IMR-90 (cell line): ENCODE measurements at regions not wholly inside any gene's neighbourhood (a gene's known extent, or its start where the extent isn't known, plus 50 kb on each side); places are given as distances from the start of the nearest gene placed in this dataset.

Experiments used
- ATAC-seq: fragments of 200-7000 bp; cut with Tn5 transposase; 2 replicates; pipeline ENCODE4 v1.9.1; 2020; ENCODE audit warnings: low read depth, mild to moderate bottlenecking, moderate library complexity
- BruUV-seq: library from RNA; stranded (reverse); fragments of 400-500 nt; replicated peaks from 2 replicates; lab custom pipeline; 2021; lab: Mats Ljungman, UMichigan
- CTCF ChIA-PET: fragments of 300-600 bp; formaldehyde crosslinking; extraction: SDS; loops from one replicate; lab custom pipeline; 2021; ENCODE audit warnings: antibody characterized with exemption; lab: Yijun Ruan, JAX
- POLR2A ChIA-PET: fragments of 300-600 bp; sonication (Branson Sonifier 250); formaldehyde crosslinking; loops from one replicate; lab custom pipeline; 2022; ENCODE audit warnings: antibody characterized with exemption; ENCODE audit not compliant: unreplicated experiment; lab: Charles Lee
- DNase-seq: peaks from one replicate; pipeline ENCODE4 v3.0.0; 2013
- H2AFZ ChIP-seq: replicated peaks from 2 replicates; pipeline ENCODE3; 2013; ENCODE audit warnings: low read length, mild to moderate bottlenecking; ENCODE audit not compliant: poor library complexity
- H2AK5ac ChIP-seq: 2 replicates; pipeline ENCODE4 v1.6.1; 2013; ENCODE audit warnings: low read depth, low read length, inconsistent platforms
- H2AK9ac ChIP-seq: replicated peaks from 2 replicates; pipeline ENCODE3; 2013; ENCODE audit warnings: mild to moderate bottlenecking, low read depth, low read length, moderate library complexity; ENCODE audit not compliant: poor library complexity
- H2BK120ac ChIP-seq: 2 replicates; pipeline ENCODE4 v1.6.1; 2013; ENCODE audit warnings: low read depth, low read length, inconsistent platforms
- H2BK15ac ChIP-seq: 3 replicates; pipeline ENCODE4 v1.6.1; 2013; ENCODE audit warnings: low read depth, low read length, inconsistent platforms
- H2BK20ac ChIP-seq: 2 replicates; pipeline ENCODE4 v1.6.1; 2013; ENCODE audit warnings: low read depth, mild to moderate bottlenecking, inconsistent platforms, low read length, moderate library complexity
- H2BK5ac ChIP-seq: 2 replicates; pipeline ENCODE4 v1.6.1; 2013; ENCODE audit warnings: mild to moderate bottlenecking, low read depth, low read length, inconsistent platforms; ENCODE audit not compliant: poor library complexity, severe bottlenecking
- H3K14ac ChIP-seq: replicated peaks from 2 replicates; pipeline ENCODE4 v1.6.1; 2013; ENCODE audit warnings: low read depth, low read length, inconsistent platforms
- H3K18ac ChIP-seq: 2 replicates; pipeline ENCODE4 v1.6.1; 2013; ENCODE audit warnings: low read depth, low read length, control low read depth
- H3K23ac ChIP-seq: 2 replicates; pipeline ENCODE4 v1.6.1; 2013; ENCODE audit warnings: low read depth, low read length, inconsistent platforms
- H3K27ac ChIP-seq: 2 replicates; pipeline ENCODE4 v1.5.1; 2013; ENCODE audit warnings: mild to moderate bottlenecking, control low read depth, low read length; ENCODE audit not compliant: insufficient read depth
- H3K27me3 ChIP-seq: 2 replicates; pipeline ENCODE4 v1.6.1; 2013; ENCODE audit warnings: low read length; ENCODE audit not compliant: control insufficient read depth, insufficient read depth
- H3K36me3 ChIP-seq: 2 replicates; pipeline ENCODE4 v1.6.1; 2013; ENCODE audit warnings: low read length, mixed read lengths; ENCODE audit not compliant: control insufficient read depth, insufficient read depth
- H3K4ac ChIP-seq: 2 replicates; pipeline ENCODE4 v1.6.1; 2013; ENCODE audit warnings: low read depth, low read length, inconsistent platforms
- H3K4me1 ChIP-seq: 2 replicates; pipeline ENCODE4 v1.6.1; 2013; ENCODE audit warnings: low read length, mixed read lengths; ENCODE audit not compliant: control insufficient read depth, insufficient read depth
- H3K4me2 ChIP-seq: 2 replicates; pipeline ENCODE4 v1.6.1; 2013; ENCODE audit warnings: low read depth, mild to moderate bottlenecking, control low read depth, low read length, moderate library complexity
- H3K4me3 ChIP-seq: 2 replicates; pipeline ENCODE4 v1.5.1; 2013; ENCODE audit warnings: low read depth, mild to moderate bottlenecking, control low read depth, low read length, moderate library complexity; ENCODE audit not compliant: insufficient read depth
- H3K56ac ChIP-seq: 2 replicates; pipeline ENCODE4 v1.6.1; 2013; ENCODE audit warnings: low read length, inconsistent platforms; ENCODE audit not compliant: insufficient read depth; ENCODE audit errors: extremely low read depth
- H3K79me1 ChIP-seq, 2 experiments: 2 replicates each; pipeline ENCODE4 v1.6.1; 2013; ENCODE audit warnings: low read length in 2 of 2, inconsistent platforms in 1 of 2, low read depth in 1 of 2
- H3K9ac ChIP-seq: 2 replicates; pipeline ENCODE4 v1.6.1; 2013; ENCODE audit warnings: low read depth, low read length, control low read depth
- H3K9me1 ChIP-seq: 2 replicates; pipeline ENCODE4 v1.6.1; 2013; ENCODE audit warnings: low read length, inconsistent platforms; ENCODE audit not compliant: insufficient read depth
- H3K9me3 ChIP-seq: 2 replicates; pipeline ENCODE4 v1.6.1; 2013; ENCODE audit warnings: low read length; ENCODE audit not compliant: control insufficient read depth, insufficient read depth
- H4K20me1 ChIP-seq: 2 replicates; pipeline ENCODE4 v1.6.1; 2013; ENCODE audit warnings: low read length, inconsistent platforms; ENCODE audit not compliant: insufficient read depth
- H4K5ac ChIP-seq: 2 replicates; pipeline ENCODE4 v1.6.1; 2013; ENCODE audit warnings: mild to moderate bottlenecking, low read depth, low read length, control low read depth
- H4K8ac ChIP-seq, 2 experiments: 2 replicates each; pipeline ENCODE4 v1.6.1; 2013; ENCODE audit warnings: low read depth in 2 of 2, low read length in 2 of 2, control low read depth in 1 of 2, inconsistent platforms in 1 of 2
- H4K91ac ChIP-seq: 2 replicates; pipeline ENCODE4 v1.6.1; 2013; ENCODE audit warnings: low read depth, low read length, inconsistent platforms; ENCODE audit not compliant: insufficient read depth
- BHLHE40 ChIP-seq: fragments of 150-350 bp; IDR thresholded peaks from 2 replicates; pipeline ENCODE4 v1.6.1; 2016; ENCODE audit warnings: mild to moderate bottlenecking, low read depth, low read length
- FOS ChIP-seq: fragments of 150-350 bp; IDR thresholded peaks from 2 replicates; pipeline ENCODE4 v1.6.1; 2016; ENCODE audit warnings: low read depth, low read length
- MXI1 ChIP-seq: IDR thresholded peaks from 2 replicates; pipeline ENCODE4 v1.6.1; 2012; ENCODE audit warnings: low read depth, mild to moderate bottlenecking, low read length, moderate library complexity, borderline replicate concordance
- RAD21 ChIP-seq: IDR thresholded peaks from 2 replicates; pipeline ENCODE4 v1.6.1; 2012; ENCODE audit warnings: low read length, improper control_type of control experiment
- RCOR1 ChIP-seq: IDR thresholded peaks from 2 replicates; pipeline ENCODE4 v1.6.1; 2012; ENCODE audit warnings: mild to moderate bottlenecking, low read length, improper control_type of control experiment; ENCODE audit not compliant: insufficient replicate concordance
- WGBS, 2 experiments: methylation state at CpG; one replicate each; pipeline versions ENCODE4 v1.1.5 to v1.1.7; 2013; ENCODE audit warnings: missing lambda C conversion rate in 2 of 2; ENCODE audit not compliant: insufficient read length in 1 of 2; ENCODE audit errors: extremely low coverage in 2 of 2; 5-methylcytosine and 5-hydroxymethylcytosine counted together
- dilution Hi-C: fragments of 300-500 bp; cut with HindIII; formaldehyde crosslinking; loops from one replicate; pipeline ENCODE4 v1.14.3; 2018; ENCODE audit warnings: low sequenced_read_pairs; ENCODE audit not compliant: unreplicated experiment
- in situ Hi-C: fragments of 300-500 bp; cut with MboI; formaldehyde crosslinking; loops from 3 replicates; pipeline ENCODE4 v1.14.3; 2019; ENCODE audit warnings: low sequenced_read_pairs, inconsistent platforms, mixed read lengths
- intact Hi-C: fragments of 100-400 bp; cut with micrococcal nuclease; formaldehyde crosslinking; loops from 2 replicates; pipeline ENCODE4 v1.10.0; 2022
- TF ChIP-seq, protein P1 (sequence below): conservative IDR thresholded peaks from 2 replicates; pipeline ENCODE4 v1.5.1; 2012; ENCODE audit warnings: mild to moderate bottlenecking, low read depth, low read length, improper control_type of control experiment

DNA sequence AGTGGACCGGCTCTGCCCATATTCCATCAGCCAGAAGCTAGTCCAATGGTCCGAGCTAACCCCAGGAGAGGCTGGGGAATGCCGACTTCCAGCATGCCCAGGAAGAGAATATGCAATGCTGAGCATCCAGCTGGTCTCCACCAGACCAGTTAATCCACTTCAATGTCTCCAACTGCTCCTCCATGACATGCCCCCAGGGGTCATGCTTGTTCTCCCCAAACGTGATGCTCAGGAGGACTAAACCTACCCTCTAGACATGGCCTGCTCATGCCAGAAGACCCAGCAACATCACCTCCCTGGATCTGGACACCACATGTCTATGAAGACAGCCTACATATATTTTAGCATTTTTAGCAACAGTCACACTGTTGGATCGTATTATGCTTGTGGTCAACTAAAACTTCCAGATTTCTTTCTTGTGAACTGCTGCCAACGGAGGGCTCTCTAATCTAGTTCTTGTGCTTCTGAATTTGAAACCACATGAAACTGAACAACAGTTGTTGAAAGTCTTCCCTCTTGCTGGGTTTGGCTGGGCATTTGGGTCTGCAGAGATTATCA lies 245.1 kb downstream of the SOX9 start:
- BruUV-seq = no TSS peak
- H2AK9ac ChIP-seq = peak overlapping the region; percentile 25
- no peak overlapping the region for H4K5ac ChIP-seq
- DNase-seq = peak; percentile 48
- H2BK20ac ChIP-seq = no peak overlapping the region
- 0 out of 2 replicates have a peak overlapping the region, but pooled peaks have one; percentile 31 for H2AK5ac ChIP-seq
- no peak overlapping the region for H3K18ac ChIP-seq
- peak overlapping the region; percentile 32; the same call in 1 of the 2 replicates for H2BK120ac ChIP-seq
- ATAC-seq = no peak
- no peak overlapping the region for H2AFZ ChIP-seq
- H2BK15ac ChIP-seq = peak overlapping the region; percentile 19; the same call in 1 of the 3 replicates
- H3K4me1 ChIP-seq = peaks cover 15% of the 10 kb centered on the region
- no peaks in the 10 kb centered on the region for H3K36me3 ChIP-seq
- H4K91ac ChIP-seq = no peak overlapping the region
- 94% methylated on average over 3 of the region's 6 CpGs; no CpG with 5 or more reads in 1 of the 2 experiments for WGBS, 2 experiments
- in situ Hi-C loops = no loop called here
- ChIA-PET POLR2A (no interaction called here), CTCF (no interaction called here)
- H3K56ac ChIP-seq = no peak overlapping the region
- H3K4me2 ChIP-seq = no peak overlapping the region
- no peak overlapping the region for H3K27ac ChIP-seq
- H3K27me3 ChIP-seq = no peaks in the 10 kb centered on the region
- H3K9ac ChIP-seq = no peak overlapping the region
- H3K79me1 ChIP-seq = 0 out of 4 replicates have a peak, but pooled peaks cover 0 to 2% of the 10 kb centered on the region in 2 experiments
- peak overlapping the region; percentile 0; the same call in 1 of the 2 replicates for H3K4ac ChIP-seq
- dilution Hi-C loops = no loop called here
- 0 out of 2 replicates have a peak overlapping the region, but pooled peaks have one; percentile 17 for H3K14ac ChIP-seq
- no peak overlapping the region; a peak in 1 of 4 replicates for H4K8ac ChIP-seq
- H3K9me3 ChIP-seq = no peaks in the 10 kb centered on the region
- no peaks in the 10 kb centered on the region for H4K20me1 ChIP-seq
- H3K9me1 ChIP-seq = peaks cover 14% of the 10 kb centered on the region
- H2BK5ac ChIP-seq = no peak overlapping the region
- H3K23ac ChIP-seq = no peak overlapping the region
- H3K4me3 ChIP-seq = no peak overlapping the region
- intact Hi-C loops = no loop called here
- no peak for TF ChIP-seq MXI1
- no peak for TF ChIP-seq RCOR1
- no peak for TF ChIP-seq RAD21
- no peak for TF ChIP-seq FOS
- no peak for TF ChIP-seq BHLHE40
- TF ChIP-seq, protein P1, sequence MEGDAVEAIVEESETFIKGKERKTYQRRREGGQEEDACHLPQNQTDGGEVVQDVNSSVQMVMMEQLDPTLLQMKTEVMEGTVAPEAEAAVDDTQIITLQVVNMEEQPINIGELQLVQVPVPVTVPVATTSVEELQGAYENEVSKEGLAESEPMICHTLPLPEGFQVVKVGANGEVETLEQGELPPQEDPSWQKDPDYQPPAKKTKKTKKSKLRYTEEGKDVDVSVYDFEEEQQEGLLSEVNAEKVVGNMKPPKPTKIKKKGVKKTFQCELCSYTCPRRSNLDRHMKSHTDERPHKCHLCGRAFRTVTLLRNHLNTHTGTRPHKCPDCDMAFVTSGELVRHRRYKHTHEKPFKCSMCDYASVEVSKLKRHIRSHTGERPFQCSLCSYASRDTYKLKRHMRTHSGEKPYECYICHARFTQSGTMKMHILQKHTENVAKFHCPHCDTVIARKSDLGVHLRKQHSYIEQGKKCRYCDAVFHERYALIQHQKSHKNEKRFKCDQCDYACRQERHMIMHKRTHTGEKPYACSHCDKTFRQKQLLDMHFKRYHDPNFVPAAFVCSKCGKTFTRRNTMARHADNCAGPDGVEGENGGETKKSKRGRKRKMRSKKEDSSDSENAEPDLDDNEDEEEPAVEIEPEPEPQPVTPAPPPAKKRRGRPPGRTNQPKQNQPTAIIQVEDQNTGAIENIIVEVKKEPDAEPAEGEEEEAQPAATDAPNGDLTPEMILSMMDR = no peak
